ENCODE measurements at regions not wholly inside any gene's neighbourhood (a gene's known extent, or its start where the extent isn't known, plus 50 kb on each side); places are given as distances from the start of the nearest gene placed in this dataset.

- no peak for FAIRE-seq
- no peak for DNase-seq (ENCODE audit: insufficient read length, low spot score)
- no peak for TF ChIP-seq CTCF (IDR thresholded peaks at IDR 0.05; ENCODE audit: insufficient read depth, missing control alignments)
These were observed 60.8 kb upstream of the SP4 start for GRCh38 chr7:21367081-21367480.

DNA sequence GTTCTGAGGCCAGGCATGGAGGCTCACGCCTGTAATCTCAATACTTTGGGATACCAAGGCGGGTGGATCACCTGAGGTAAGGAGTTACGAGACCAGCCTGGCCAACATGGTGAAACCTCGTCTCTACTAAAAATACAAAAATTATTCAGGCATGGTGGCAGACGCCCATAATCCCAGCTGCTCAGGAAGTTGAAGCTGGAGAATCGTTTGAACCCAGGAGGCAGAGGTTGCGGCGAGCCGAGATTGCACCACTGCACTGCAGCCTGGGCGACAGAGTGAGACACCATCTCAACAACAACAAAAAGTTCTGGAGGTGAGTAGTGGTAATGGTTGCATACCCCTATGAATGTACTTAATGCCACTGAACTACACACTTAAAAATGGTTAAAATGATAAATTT is 60.3 kb upstream of the SP4 start:
- DNase-seq (ENCODE audit: insufficient read length, low spot score) (no peak), FAIRE-seq (no peak)
- TF ChIP-seq CTCF (IDR thresholded peaks at IDR 0.05; ENCODE audit: insufficient read depth, missing control alignments) = no peak

- DNase-seq (ENCODE audit: insufficient read length, low spot score) (no peak), FAIRE-seq (no peak)
- TF ChIP-seq CTCF (IDR thresholded peaks at IDR 0.05; ENCODE audit: insufficient read depth, missing control alignments) = no peak
These were observed 59.6 kb upstream of the SP4 start for GRCh38 chr7:21368317-21368716.

DNA sequence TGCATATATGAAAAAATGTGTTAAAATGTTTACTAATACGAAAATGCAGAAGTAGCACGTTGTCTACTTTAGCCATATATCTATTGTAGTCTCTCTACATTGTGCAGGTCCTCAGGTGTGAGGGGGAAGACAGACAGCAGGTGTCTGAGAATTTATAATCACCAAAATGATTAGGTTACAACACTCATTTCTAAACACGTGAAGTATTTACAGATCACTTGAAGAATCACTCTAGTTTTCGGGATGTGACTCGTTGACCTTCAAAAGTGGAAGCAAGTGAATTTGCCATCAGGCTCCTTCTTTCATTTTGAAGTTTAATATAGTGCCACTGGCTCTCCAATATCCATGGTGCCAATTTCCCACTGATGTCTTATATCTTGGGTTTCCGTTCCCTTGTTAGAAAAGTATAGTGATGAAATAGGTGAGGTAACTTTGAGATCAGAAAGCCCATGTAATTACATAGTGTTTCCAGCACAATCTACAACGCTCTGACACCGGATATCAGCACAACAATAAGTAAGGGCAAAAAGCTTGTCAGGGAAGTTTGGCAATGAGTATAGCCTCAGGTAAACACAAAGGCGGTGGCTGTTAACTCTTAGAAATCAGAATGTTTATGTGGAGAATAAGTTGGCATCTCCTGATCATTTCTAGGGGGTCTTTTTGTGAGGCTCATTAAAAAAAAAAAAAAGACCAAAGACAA is 57.5 kb upstream of the SP4 start:
- FAIRE-seq (no peak), DNase-seq (ENCODE audit: insufficient read length, low spot score) (no peak)
- no peak for TF ChIP-seq CTCF (IDR thresholded peaks at IDR 0.05; ENCODE audit: insufficient read depth, missing control alignments)

GRCh38 chr7:21371360-21371759 is 56.5 kb upstream of the SP4 start:
- no peak for TF ChIP-seq CTCF (IDR thresholded peaks at IDR 0.05; ENCODE audit: insufficient read depth, missing control alignments)
- FAIRE-seq = no peak
- no peak for DNase-seq (ENCODE audit: insufficient read length, low spot score)

DNA sequence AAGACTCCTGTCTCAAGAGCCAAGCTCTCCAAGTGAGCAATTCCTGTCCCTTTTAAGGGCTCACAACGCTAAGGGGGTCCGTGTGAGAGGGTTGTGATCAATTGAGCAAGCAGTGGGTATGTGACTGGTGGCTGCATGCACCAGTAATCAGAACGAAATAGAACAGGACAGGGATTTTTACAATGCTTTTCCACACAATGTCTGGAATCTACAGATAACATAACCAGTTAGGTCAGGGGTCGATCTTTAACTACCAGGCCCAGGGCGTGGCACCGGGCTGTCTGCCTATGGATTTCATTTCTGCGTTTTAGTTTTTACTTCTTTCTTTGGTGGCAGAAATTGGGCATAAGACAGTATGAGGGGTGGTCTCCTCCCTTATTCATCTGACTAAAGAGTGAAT is 54.9 kb upstream of the SP4 start:
- FAIRE-seq = no peak

More for the DNA sequence above, 54.9 kb upstream of the SP4 start:
- DNase-seq (ENCODE audit: insufficient read length, low spot score) = no peak
- no peak for TF ChIP-seq CTCF (IDR thresholded peaks at IDR 0.05; ENCODE audit: insufficient read depth, missing control alignments)
